ENCODE measurements at regions not wholly inside any gene's neighbourhood (a gene's known extent, or its start where the extent isn't known, plus 50 kb on each side); places are given as distances from the start of the nearest gene placed in this dataset.

DNA sequence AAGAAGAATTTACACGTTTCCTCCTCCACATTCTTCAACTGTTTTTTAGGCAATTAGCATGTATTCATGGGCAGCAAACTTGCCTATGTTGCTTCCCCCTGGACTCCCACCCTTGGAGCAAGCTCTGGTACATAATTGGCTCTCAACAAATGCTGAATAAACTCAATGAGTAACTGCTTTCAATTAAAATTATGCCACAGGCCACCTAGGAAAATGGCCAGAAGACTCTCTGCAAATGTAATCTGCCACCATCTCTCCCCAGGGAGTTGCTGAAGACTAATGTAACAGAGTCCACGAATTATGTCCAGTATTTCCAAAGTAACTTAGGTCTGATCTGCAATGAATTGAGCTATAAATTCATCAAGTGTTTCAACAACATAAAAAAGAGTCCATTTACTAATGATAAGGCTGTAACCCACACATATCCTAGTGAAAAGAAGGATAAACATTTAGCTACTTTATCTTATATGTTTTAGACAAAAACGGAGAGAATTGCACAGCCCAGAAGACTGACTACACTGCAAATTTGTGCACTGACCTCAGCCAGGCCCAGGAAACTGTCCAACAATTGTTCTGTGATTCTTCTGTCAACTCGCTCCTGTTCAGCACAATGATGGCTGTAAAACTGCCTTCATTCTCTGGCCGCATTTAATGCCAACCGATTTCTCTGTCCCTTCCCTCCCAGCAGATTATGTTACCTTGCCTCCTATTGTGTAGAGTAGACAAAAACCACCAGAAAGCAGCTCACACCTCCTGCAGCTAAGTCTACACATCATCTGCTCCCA, 808.6 kb upstream of the ARGLU1 start:
- no peak for TF ChIP-seq EP300 (conservative IDR thresholded peaks at IDR 0.05; ENCODE audit: poor library complexity, severe bottlenecking)
- TF ChIP-seq, protein P1, sequence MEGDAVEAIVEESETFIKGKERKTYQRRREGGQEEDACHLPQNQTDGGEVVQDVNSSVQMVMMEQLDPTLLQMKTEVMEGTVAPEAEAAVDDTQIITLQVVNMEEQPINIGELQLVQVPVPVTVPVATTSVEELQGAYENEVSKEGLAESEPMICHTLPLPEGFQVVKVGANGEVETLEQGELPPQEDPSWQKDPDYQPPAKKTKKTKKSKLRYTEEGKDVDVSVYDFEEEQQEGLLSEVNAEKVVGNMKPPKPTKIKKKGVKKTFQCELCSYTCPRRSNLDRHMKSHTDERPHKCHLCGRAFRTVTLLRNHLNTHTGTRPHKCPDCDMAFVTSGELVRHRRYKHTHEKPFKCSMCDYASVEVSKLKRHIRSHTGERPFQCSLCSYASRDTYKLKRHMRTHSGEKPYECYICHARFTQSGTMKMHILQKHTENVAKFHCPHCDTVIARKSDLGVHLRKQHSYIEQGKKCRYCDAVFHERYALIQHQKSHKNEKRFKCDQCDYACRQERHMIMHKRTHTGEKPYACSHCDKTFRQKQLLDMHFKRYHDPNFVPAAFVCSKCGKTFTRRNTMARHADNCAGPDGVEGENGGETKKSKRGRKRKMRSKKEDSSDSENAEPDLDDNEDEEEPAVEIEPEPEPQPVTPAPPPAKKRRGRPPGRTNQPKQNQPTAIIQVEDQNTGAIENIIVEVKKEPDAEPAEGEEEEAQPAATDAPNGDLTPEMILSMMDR (IDR thresholded peaks at IDR 0.05; ENCODE audit: poor library complexity, severe bottlenecking) = no peak
- TF ChIP-seq, protein P2, sequence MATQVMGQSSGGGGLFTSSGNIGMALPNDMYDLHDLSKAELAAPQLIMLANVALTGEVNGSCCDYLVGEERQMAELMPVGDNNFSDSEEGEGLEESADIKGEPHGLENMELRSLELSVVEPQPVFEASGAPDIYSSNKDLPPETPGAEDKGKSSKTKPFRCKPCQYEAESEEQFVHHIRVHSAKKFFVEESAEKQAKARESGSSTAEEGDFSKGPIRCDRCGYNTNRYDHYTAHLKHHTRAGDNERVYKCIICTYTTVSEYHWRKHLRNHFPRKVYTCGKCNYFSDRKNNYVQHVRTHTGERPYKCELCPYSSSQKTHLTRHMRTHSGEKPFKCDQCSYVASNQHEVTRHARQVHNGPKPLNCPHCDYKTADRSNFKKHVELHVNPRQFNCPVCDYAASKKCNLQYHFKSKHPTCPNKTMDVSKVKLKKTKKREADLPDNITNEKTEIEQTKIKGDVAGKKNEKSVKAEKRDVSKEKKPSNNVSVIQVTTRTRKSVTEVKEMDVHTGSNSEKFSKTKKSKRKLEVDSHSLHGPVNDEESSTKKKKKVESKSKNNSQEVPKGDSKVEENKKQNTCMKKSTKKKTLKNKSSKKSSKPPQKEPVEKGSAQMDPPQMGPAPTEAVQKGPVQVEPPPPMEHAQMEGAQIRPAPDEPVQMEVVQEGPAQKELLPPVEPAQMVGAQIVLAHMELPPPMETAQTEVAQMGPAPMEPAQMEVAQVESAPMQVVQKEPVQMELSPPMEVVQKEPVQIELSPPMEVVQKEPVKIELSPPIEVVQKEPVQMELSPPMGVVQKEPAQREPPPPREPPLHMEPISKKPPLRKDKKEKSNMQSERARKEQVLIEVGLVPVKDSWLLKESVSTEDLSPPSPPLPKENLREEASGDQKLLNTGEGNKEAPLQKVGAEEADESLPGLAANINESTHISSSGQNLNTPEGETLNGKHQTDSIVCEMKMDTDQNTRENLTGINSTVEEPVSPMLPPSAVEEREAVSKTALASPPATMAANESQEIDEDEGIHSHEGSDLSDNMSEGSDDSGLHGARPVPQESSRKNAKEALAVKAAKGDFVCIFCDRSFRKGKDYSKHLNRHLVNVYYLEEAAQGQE (IDR thresholded peaks at IDR 0.05; ENCODE audit: borderline replicate concordance) = no peak

Data from neural cell (in vitro differentiated cells).